Nephron (organoid): ENCODE measurements at regions not wholly inside any gene's neighbourhood (a gene's known extent, or its start where the extent isn't known, plus 50 kb on each side); places are given as distances from the start of the nearest gene placed in this dataset.

Experiments
- H3K27ac Mint-ChIP-seq, 3 experiments: 2 replicates each; pipeline ENCODE4 v1.8.0; 2020; ENCODE audit warnings: mixed read lengths in 3 of 3, mild to moderate bottlenecking in 2 of 3, moderate library complexity in 1 of 3
- H3K27me3 Mint-ChIP-seq: 2 replicates; pipeline ENCODE4 v1.8.0; 2021; ENCODE audit warnings: low read depth, mild to moderate bottlenecking, moderate library complexity, mixed read lengths
- H3K36me3 Mint-ChIP-seq: 2 replicates; pipeline ENCODE4 v1.8.0; 2020; ENCODE audit warnings: low read depth, mixed read lengths
- H3K4me1 Mint-ChIP-seq: 2 replicates; pipeline ENCODE4 v1.8.0; 2020; ENCODE audit warnings: mixed read lengths
- H3K4me3 Mint-ChIP-seq, 3 experiments: 2 replicates each; pipeline ENCODE4 v1.8.0; 2020; ENCODE audit warnings: mild to moderate bottlenecking in 3 of 3, mixed read lengths in 3 of 3, moderate library complexity in 2 of 3
- H3K9me3 Mint-ChIP-seq: 2 replicates; pipeline ENCODE4 v1.8.0; 2020; ENCODE audit warnings: mixed read lengths
- CTCF ChIP-seq, 3 experiments: fragments of 200-600 bp; sonication (generic); IDR thresholded peaks; one replicate each; pipeline ENCODE4 v1.5.0; 2021; ENCODE audit warnings: antibody characterized with exemption in 3 of 3; ENCODE audit not compliant: unreplicated experiment in 3 of 3

- Mint-ChIP-seq H3K9me3 (peaks cover 7% of the 10 kb centered on the region), H3K27me3 (peaks cover 29% of the 10 kb centered on the region), H3K36me3 (no peaks in the 10 kb centered on the region), H3K27ac (no peak overlapping the region), H3K4me1 (peaks cover 2% of the 10 kb centered on the region), H3K4me3 (no peak overlapping the region)
- TF ChIP-seq CTCF (IDR thresholded peaks at IDR 0.05; ENCODE audit: unreplicated experiment in 3 of 3), result no peak
Observed at GRCh38 chr16:55152875-55153390, 171.1 kb upstream of the IRX6 start.

DNA sequence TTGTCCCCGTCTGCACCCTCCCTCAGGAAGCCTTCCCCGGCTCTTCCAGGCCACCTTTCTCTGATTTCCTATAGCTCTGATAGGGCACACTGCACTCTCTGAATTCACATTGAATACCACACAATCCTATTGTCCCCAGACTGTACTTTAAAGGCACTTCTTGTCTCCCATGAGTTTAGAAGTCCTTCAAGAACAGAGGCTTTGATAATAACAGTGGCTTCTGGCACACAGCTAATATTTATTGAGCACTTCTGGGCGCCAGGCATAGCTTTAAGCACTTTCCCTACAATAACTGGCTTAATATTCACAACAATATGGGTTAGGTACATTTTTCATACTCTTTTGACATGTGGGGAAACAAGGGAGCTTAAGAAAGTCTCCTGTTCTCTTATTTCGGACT is 169.7 kb upstream of the IRX6 start:
- TF ChIP-seq CTCF (IDR thresholded peaks at IDR 0.05; ENCODE audit: unreplicated experiment in 3 of 3), result no peak
- no peak overlapping the region for H3K4me3 Mint-ChIP-seq
- peaks cover 31% of the 10 kb centered on the region for H3K27me3 Mint-ChIP-seq
- H3K27ac Mint-ChIP-seq, result no peak overlapping the region
- H3K4me1 Mint-ChIP-seq, result no peaks in the 10 kb centered on the region
- no peaks in the 10 kb centered on the region for H3K36me3 Mint-ChIP-seq
- peaks cover 11% of the 10 kb centered on the region for H3K9me3 Mint-ChIP-seq

DNA sequence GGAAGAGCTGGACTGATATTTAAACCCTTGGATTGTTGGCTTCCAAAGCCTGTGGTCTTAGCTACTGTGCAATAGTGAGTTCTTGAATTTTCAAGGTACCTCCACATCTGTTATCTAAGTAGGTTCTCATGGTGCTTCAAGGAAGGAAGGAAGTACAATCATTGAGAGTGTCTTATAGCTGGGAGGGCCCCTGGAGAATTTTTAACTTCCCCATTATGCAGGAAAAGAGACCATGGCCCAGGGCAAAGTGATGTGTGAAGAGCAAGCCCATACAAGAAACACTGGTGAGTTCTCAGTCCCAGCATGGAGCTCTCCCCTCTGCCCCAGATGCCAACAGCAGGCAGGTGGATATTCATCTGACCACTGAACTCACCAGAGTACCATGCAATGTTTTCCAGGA is 169.0 kb upstream of the IRX6 start:
- TF ChIP-seq CTCF (IDR thresholded peaks at IDR 0.05; ENCODE audit: unreplicated experiment in 3 of 3), result no peak
- Mint-ChIP-seq H3K36me3 (no peaks in the 10 kb centered on the region), H3K9me3 (peaks cover 10% of the 10 kb centered on the region), H3K27me3 (peaks cover 34% of the 10 kb centered on the region), H3K4me3 (no peak overlapping the region), H3K27ac (no peak overlapping the region), H3K4me1 (no peaks in the 10 kb centered on the region)

DNA sequence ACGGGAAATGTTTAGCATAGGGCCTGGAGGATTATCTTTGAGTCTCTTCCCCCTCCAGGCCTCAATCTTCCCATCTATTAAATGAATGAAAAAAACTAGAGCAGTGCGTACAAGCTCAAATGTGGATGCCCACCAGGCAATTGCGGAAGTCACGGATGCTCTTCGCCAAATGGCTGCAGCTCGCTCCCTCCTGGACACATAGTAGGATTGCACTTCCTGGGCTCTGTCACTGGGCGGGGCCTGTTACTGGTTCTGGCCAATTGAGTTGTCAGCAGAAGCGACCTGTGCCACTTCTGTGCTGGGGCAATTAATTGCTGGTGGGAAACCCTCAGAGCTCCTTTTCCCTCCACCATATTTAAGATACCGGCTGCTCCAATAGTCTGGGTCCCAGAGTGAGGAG is 168.2 kb upstream of the IRX6 start:
- no peak overlapping the region for H3K4me3 Mint-ChIP-seq
- H3K4me1 Mint-ChIP-seq, result no peaks in the 10 kb centered on the region
- H3K9me3 Mint-ChIP-seq, result peaks cover 8% of the 10 kb centered on the region
- H3K27ac Mint-ChIP-seq, result no peak overlapping the region
- no peak for TF ChIP-seq CTCF (IDR thresholded peaks at IDR 0.05; ENCODE audit: unreplicated experiment in 3 of 3)
- peaks cover 34% of the 10 kb centered on the region for H3K27me3 Mint-ChIP-seq
- H3K36me3 Mint-ChIP-seq, result no peaks in the 10 kb centered on the region

DNA sequence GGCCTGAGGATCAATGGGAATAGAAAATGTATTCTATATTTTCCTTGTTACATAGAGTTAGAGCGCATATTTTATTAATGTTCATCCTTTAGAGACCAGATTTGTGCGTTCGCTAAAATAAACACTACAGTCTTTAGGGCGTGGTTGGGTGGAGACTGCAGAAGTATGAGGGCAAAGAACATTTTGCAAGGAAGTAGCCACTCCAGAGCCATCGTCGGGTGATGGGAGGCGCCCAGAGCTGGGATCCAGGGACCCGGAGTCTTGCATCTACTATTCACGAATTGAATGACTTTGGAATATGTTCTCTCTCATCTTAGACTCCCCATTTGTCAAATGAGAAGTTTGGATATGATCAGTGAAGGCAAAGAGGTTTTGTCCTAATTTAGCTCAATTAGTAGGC is 154.2 kb upstream of the IRX6 start:
- no peaks in the 10 kb centered on the region for H3K4me1 Mint-ChIP-seq
- no peak overlapping the region for H3K4me3 Mint-ChIP-seq
- TF ChIP-seq CTCF (IDR thresholded peaks at IDR 0.05; ENCODE audit: unreplicated experiment in 3 of 3), result no peak
- H3K27me3 Mint-ChIP-seq, result peaks cover 6% of the 10 kb centered on the region
- no peaks in the 10 kb centered on the region for H3K9me3 Mint-ChIP-seq
- no peak overlapping the region for H3K27ac Mint-ChIP-seq
- no peaks in the 10 kb centered on the region for H3K36me3 Mint-ChIP-seq

DNA sequence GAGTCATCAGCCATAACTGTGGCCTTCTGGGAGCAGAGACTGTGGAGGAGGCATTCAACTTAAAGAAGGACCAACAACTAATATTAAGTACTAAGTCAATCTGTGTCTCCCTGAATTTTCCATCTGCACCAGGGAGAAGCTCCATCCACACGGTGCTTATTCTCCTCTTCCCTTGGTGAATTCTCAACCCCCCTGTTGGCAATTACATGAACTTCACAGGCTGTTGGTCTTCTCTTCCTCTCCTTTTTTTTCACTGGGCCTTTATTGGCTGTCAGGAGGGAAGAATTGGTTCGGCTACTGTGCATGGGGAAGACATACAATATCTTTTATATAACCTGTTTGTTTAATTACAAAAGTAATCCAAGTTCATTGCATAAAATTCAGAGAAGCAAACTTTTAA is 152.8 kb upstream of the IRX6 start:
- Mint-ChIP-seq H3K27me3 (peaks cover 8% of the 10 kb centered on the region), H3K4me3 (no peak overlapping the region), H3K4me1 (no peaks in the 10 kb centered on the region), H3K36me3 (no peaks in the 10 kb centered on the region), H3K9me3 (no peaks in the 10 kb centered on the region), H3K27ac (no peak overlapping the region)
- no peak for TF ChIP-seq CTCF (IDR thresholded peaks at IDR 0.05; ENCODE audit: unreplicated experiment in 3 of 3)
